ENCODE measurements at regions not wholly inside any gene's neighbourhood (a gene's known extent, or its start where the extent isn't known, plus 50 kb on each side); places are given as distances from the start of the nearest gene placed in this dataset.

DNA sequence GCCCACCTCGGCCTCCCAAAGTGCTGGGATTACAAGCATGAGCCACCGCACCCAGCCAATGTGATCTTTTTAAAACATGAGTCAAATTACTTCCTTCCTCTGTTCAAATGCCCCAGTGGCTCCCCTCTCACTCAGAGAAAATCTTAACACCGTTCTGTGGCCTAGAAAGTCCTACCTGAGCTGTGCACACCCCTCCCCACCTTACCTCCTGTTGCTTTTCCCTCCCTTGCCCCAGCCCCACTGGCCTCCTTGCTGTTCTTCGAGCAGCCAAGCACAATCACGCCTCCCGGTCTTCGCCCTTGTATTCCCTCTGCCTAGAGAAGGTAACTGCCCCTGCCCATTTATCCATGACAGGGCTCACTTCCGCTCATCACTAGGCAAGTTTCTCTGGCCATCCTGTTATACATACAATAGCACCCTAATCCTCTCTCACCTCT, 62.6 kb upstream of the RPL11 start:
- H3K9ac ChIP-seq, result no peak overlapping the region
- no peak overlapping the region for H3K27ac ChIP-seq
- no peak overlapping the region for H3K4me2 ChIP-seq (ENCODE audit: low read length)
- no peaks in the 10 kb centered on the region for H3K9me3 ChIP-seq (ENCODE audit: control insufficient read depth, low read length)
- no peak overlapping the region for H2AFZ ChIP-seq
- TF ChIP-seq, protein P1, sequence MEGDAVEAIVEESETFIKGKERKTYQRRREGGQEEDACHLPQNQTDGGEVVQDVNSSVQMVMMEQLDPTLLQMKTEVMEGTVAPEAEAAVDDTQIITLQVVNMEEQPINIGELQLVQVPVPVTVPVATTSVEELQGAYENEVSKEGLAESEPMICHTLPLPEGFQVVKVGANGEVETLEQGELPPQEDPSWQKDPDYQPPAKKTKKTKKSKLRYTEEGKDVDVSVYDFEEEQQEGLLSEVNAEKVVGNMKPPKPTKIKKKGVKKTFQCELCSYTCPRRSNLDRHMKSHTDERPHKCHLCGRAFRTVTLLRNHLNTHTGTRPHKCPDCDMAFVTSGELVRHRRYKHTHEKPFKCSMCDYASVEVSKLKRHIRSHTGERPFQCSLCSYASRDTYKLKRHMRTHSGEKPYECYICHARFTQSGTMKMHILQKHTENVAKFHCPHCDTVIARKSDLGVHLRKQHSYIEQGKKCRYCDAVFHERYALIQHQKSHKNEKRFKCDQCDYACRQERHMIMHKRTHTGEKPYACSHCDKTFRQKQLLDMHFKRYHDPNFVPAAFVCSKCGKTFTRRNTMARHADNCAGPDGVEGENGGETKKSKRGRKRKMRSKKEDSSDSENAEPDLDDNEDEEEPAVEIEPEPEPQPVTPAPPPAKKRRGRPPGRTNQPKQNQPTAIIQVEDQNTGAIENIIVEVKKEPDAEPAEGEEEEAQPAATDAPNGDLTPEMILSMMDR (IDR thresholded peaks at IDR 0.05), result no peak
- H3K36me3 ChIP-seq (ENCODE audit: control insufficient read depth, insufficient read depth, low read length), result no peaks in the 10 kb centered on the region
- no peaks in the 10 kb centered on the region for H3K4me1 ChIP-seq
- no peak overlapping the region for H3K4me3 ChIP-seq (ENCODE audit: low read depth, low read length)
- no peaks in the 10 kb centered on the region for H3K27me3 ChIP-seq (ENCODE audit: control insufficient read depth, insufficient read depth, low read length)
- H3K79me2 ChIP-seq, result no peaks in the 10 kb centered on the region

DNA sequence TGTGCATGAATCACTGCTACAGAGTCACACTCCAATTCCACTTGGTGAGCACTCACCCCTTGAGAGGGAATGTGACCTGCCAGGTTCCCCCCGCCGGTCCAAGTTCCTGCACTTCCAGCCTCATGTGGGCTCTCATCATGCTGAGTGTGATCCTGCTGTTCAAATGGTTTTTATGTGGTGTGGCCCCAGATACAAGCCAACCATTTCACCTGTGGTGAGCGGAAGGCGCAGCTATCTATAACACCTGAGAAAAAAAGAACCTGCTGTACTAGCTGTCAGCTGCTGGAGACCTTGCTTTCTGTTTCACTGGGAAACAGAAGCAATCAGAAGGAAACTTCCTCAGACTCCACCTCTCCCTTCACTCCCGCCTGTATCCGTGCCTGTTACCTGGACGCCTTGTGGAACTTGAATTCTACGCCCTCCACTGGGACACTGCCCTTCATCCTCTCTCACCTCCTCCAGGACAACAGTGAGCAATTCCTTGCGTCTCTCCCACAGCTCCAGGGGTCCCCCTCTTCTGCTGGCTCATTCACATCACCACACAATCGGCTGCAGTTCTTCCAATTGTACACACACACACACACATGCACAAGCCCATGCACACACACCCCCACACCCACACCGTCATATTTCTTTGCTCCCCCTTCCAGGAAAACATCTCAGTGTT, 64.4 kb upstream of the RPL11 start:
- Histone ChIP-seq H3K9me3 (ENCODE audit: control insufficient read depth, low read length) (no peaks in the 10 kb centered on the region), H3K4me2 (ENCODE audit: low read length) (peak overlapping the region; percentile 26), H3K27ac (no peak overlapping the region), H3K27me3 (ENCODE audit: control insufficient read depth, insufficient read depth, low read length) (no peaks in the 10 kb centered on the region), H3K36me3 (ENCODE audit: control insufficient read depth, insufficient read depth, low read length) (no peaks in the 10 kb centered on the region), H3K4me1 (no peaks in the 10 kb centered on the region), H3K4me3 (ENCODE audit: low read depth, low read length) (no peak overlapping the region), H3K9ac (no peak overlapping the region), H3K79me2 (no peaks in the 10 kb centered on the region), H2AFZ (no peak overlapping the region)
- TF ChIP-seq, protein P1 (IDR thresholded peaks at IDR 0.05), result no peak

DNA sequence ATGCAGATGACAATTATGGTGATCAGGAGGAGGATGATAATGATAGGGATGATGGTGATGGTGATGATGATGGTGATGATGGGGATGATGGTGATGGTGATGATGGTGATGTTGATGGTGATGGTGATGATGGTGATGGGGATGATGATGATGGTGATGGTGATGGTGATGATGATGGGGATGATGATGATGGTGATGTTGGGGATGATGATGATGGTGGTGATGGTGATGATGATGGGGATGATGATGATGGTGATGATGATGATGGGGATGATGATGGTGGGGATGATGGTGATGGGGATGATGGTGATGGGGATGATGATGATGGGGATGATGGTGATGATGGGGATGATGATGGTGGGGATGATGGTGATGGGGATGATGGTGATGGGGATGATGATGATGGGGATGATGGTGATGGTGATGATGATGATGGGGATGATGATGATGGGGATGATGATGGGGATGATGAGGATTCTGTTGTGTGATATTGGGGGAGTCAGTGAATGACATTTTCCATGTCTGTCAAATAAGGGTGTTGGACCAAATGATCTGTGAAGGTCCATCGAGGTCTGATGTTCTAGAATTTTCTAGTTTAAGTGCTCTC, 65.6 kb upstream of the RPL11 start:
- no peak overlapping the region for H3K9ac ChIP-seq
- no peak overlapping the region for H3K4me3 ChIP-seq (ENCODE audit: low read depth, low read length)
- no peak overlapping the region for H3K4me2 ChIP-seq (ENCODE audit: low read length)
- no peak overlapping the region for H2AFZ ChIP-seq
- TF ChIP-seq, protein P1 (IDR thresholded peaks at IDR 0.05), result no peak
- H3K9me3 ChIP-seq (ENCODE audit: control insufficient read depth, low read length), result no peaks in the 10 kb centered on the region
- no peaks in the 10 kb centered on the region for H3K79me2 ChIP-seq
- no peaks in the 10 kb centered on the region for H3K36me3 ChIP-seq (ENCODE audit: control insufficient read depth, insufficient read depth, low read length)
- H3K27me3 ChIP-seq (ENCODE audit: control insufficient read depth, insufficient read depth, low read length), result no peaks in the 10 kb centered on the region
- no peak overlapping the region for H3K27ac ChIP-seq
- no peaks in the 10 kb centered on the region for H3K4me1 ChIP-seq

DNA sequence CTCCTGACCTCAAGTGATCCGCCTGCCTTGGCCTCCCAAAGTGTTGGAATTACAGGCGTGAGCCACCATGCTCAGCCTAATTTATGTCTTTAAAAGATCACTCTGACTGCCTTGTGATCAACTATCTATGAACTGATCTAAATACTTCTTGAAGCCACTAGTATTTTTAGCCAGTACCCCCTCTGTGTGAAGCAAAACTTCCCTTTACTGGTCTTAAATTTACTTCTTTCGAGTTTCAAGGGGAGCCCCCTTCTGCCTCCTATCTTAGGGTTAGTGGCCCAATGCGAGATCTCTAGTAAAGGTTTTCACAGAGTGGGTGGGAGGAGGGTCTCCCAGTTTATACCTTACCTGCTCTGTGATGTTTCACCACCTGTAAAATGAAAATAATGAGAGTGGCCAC, 66.1 kb upstream of the RPL11 start:
- Histone ChIP-seq H3K27me3 (ENCODE audit: control insufficient read depth, insufficient read depth, low read length) (no peaks in the 10 kb centered on the region), H3K4me1 (no peaks in the 10 kb centered on the region), H3K9me3 (ENCODE audit: control insufficient read depth, low read length) (no peaks in the 10 kb centered on the region), H3K79me2 (no peaks in the 10 kb centered on the region), H3K27ac (no peak overlapping the region), H3K4me3 (ENCODE audit: low read depth, low read length) (no peak overlapping the region), H3K9ac (no peak overlapping the region), H2AFZ (no peak overlapping the region), H3K36me3 (ENCODE audit: control insufficient read depth, insufficient read depth, low read length) (no peaks in the 10 kb centered on the region), H3K4me2 (ENCODE audit: low read length) (no peak overlapping the region)
- TF ChIP-seq, protein P1 (IDR thresholded peaks at IDR 0.05), result no peak

DNA sequence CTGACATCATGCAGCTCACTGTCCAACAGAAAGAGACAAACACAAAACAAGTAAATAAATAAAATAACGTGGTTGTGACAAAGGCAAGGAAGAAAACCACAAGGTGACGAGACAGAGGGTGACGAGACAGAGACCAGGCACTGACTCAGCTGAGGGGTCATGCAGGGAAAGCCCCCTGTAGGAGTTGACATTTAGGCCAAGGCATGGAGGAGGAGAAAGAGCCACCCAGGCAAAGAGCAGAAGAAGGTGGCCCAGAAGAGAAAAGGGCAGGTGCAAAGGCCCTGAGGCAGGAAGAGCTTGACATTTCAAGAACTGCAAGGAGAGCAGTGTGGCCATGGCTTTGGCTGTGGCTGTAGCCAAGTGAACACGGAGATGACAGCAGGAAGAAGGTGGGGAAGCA, 65.1 kb upstream of the ID3 start:
- Histone ChIP-seq H3K79me2 (no peaks in the 10 kb centered on the region), H3K4me1 (no peaks in the 10 kb centered on the region), H3K4me2 (ENCODE audit: low read length) (no peak overlapping the region), H3K9ac (no peak overlapping the region), H3K27me3 (ENCODE audit: control insufficient read depth, insufficient read depth, low read length) (no peaks in the 10 kb centered on the region), H2AFZ (no peak overlapping the region), H3K4me3 (ENCODE audit: low read depth, low read length) (no peak overlapping the region), H3K9me3 (ENCODE audit: control insufficient read depth, low read length) (no peaks in the 10 kb centered on the region), H3K36me3 (ENCODE audit: control insufficient read depth, insufficient read depth, low read length) (no peaks in the 10 kb centered on the region), H3K27ac (no peak overlapping the region)
- TF ChIP-seq, protein P1 (IDR thresholded peaks at IDR 0.05), result no peak

Measured in parathyroid adenoma (tissue), 2 donors.